Adrenal gland (tissue), 9 donors: ENCODE measurements at regions not wholly inside any gene's neighbourhood (a gene's known extent, or its start where the extent isn't known, plus 50 kb on each side); places are given as distances from the start of the nearest gene placed in this dataset.
"Not testable (repeated sequence)": the region's sequence is repeated elsewhere in the genome, so short reads cannot be mapped to it uniquely, and the experiment has no call there.

Experiments
- DNase-seq, 7 donors: peaks; one replicate each; pipeline ENCODE4 v3.0.0-alpha.2; 2019 to 2020
- H3K27ac ChIP-seq, 5 donors: fragments of 200-600 bp; sonication (generic) in 4 of 5; 1 replicate in 3 of 5; 2 replicates in 2 of 5; pipeline versions ENCODE4 v1.5.1 to v1.8.0; 2016 to 2020; ENCODE audit warnings: mild to moderate bottlenecking in 1 of 5
- H3K27me3 ChIP-seq: fragments of 200-600 bp; 2 replicates; pipeline ENCODE4 v1.8.0; 2021
- H3K36me3 ChIP-seq, 2 donors: fragments of 200-600 bp; replicated peaks in 1 of 2; 1 replicate in 1 of 2; 2 replicates in 1 of 2; pipeline versions ENCODE4 v1.5.1 to v1.8.0; 2018 to 2022
- H3K4me1 ChIP-seq, 2 donors: fragments of 200-600 bp; replicated peaks in 1 of 2; 1 replicate in 1 of 2; 2 replicates in 1 of 2; pipeline versions ENCODE4 v1.5.1 to v1.8.0; 2018 to 2021
- H3K4me3 ChIP-seq, 4 donors: fragments of 200-600 bp; sonication (generic) in 3 of 4; one replicate each; pipeline ENCODE4 v1.5.1; 2016 to 2018
- H3K9me3 ChIP-seq, 3 donors: fragments of 200-600 bp; sonication (generic) in 1 of 3; replicated peaks in 1 of 3; 1 replicate in 2 of 3; 2 replicates in 1 of 3; pipeline versions ENCODE4 v1.5.1 to v1.8.0; 2016 to 2021
- POLR2A ChIP-seq, 2 donors: fragments of 450-650 bp; IDR thresholded peaks; one replicate each; pipeline ENCODE4 v1.6.1; 2017; ENCODE audit warnings: antibody characterized with exemption in 2 of 2, mild to moderate bottlenecking in 2 of 2, moderate library complexity in 1 of 2
- WGBS, 4 donors: extraction: QIAGEN DNeasy Blood & Tissue Kit in 2 of 4; methylation state at CpG; one replicate each; pipeline versions ENCODE4 v1.1.5 to v1.1.7; 2013 to 2017; 5-methylcytosine and 5-hydroxymethylcytosine counted together
- intact Hi-C, 2 donors: fragments of 100-400 bp; cut with DNase I; formaldehyde crosslinking; loops; one replicate each; pipeline versions ENCODE4 v1.14.1 to v1.15.0; 2022 to 2023
- TF ChIP-seq, protein P1 (sequence below), 6 experiments: fragments of 450-650 bp in 4 of 6; fragments of 200-600 bp in 2 of 6; sonication (generic) in 1 of 6; IDR thresholded peaks; 1 replicate in 5 of 6; 2 replicates in 1 of 6; pipeline versions ENCODE4 v1.5.1 to v1.8.0; 2016 to 2021; ENCODE audit warnings: antibody characterized with exemption in 6 of 6, mild to moderate bottlenecking in 2 of 6, moderate library complexity in 1 of 6
- donor health status: healthy with polysubstance abuse.
- donor health status: Bipolar disorder and iron deficiency.
- donor health status: DM: yes; HTN: yes; CAD: no.
- donor health status: DM: no; HTN: no; CAD: no.
- donor health status: DM: no; HTN: no; CAD: no.

- Histone ChIP-seq H3K27ac (no peak overlapping the region), H3K27me3 (no peaks in the 10 kb centered on the region), H3K9me3 (no peaks in the 10 kb centered on the region), H3K36me3 (no peaks in the 10 kb centered on the region), H3K4me1 (peaks cover 0 to 4% of the 10 kb centered on the region in 2 donors), H3K4me3 (no peak overlapping the region)
- DNase-seq, result no peak
- WGBS, 4 donors, result 80 to 90% (median 85%) methylated on average over 5 of the region's 5 CpGs
- intact Hi-C loops, result no loop called here
- TF ChIP-seq, protein P1, sequence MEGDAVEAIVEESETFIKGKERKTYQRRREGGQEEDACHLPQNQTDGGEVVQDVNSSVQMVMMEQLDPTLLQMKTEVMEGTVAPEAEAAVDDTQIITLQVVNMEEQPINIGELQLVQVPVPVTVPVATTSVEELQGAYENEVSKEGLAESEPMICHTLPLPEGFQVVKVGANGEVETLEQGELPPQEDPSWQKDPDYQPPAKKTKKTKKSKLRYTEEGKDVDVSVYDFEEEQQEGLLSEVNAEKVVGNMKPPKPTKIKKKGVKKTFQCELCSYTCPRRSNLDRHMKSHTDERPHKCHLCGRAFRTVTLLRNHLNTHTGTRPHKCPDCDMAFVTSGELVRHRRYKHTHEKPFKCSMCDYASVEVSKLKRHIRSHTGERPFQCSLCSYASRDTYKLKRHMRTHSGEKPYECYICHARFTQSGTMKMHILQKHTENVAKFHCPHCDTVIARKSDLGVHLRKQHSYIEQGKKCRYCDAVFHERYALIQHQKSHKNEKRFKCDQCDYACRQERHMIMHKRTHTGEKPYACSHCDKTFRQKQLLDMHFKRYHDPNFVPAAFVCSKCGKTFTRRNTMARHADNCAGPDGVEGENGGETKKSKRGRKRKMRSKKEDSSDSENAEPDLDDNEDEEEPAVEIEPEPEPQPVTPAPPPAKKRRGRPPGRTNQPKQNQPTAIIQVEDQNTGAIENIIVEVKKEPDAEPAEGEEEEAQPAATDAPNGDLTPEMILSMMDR (IDR thresholded peaks at IDR 0.05), result no peak
- TF ChIP-seq POLR2A (IDR thresholded peaks at IDR 0.05), result no peak
These were observed 109.9 kb upstream of the SYNCRIP start for GRCh38 chr6:85752602-85753001.

DNA sequence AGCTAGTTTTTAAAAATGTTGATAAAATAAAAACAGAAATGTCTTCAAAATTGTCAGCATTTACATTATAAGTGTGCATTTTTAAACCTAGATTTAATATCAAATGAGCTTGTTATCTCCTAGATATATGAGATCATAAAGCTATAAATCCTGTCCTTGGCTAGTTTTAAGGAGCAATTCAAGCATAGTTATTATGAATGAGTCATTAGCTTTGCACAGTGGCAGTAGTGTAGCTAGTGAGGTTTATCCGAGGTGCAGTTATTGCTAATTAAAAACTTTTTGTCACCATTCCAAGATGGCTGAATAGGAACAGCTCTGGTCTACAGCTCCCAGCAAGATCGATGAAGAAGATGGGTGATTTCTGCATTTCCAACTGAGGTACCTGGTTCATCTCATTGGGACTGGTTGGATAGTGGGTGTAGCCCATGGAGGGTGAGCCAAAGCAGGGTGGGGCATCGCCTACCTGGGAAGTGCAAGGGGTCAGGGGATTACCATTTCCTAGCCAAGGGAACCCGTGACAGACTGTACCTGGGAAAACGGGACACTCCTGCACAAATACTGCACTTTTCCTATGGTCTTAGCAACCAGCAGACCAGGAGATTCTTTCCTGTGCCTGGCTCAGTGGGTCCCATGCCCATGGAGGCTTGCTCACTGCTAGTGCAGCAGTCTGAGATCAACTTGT is 108.8 kb upstream of the SYNCRIP start:
- Histone ChIP-seq H3K36me3 (no peaks in the 10 kb centered on the region), H3K9me3 (no peaks in the 10 kb centered on the region), H3K27me3 (no peaks in the 10 kb centered on the region), H3K4me3 (no peak overlapping the region), H3K27ac (no peak overlapping the region), H3K4me1 (peaks cover 0 to 6% of the 10 kb centered on the region in 2 donors)
- DNase-seq, result no peak
- intact Hi-C loops, result no loop called here
- TF ChIP-seq POLR2A (IDR thresholded peaks at IDR 0.05), result no peak
- WGBS, 4 donors, result 65 to 83% (median 77%) methylated on average over 5 of the region's 5 CpGs

GRCh38 chr6:85750146-85750545 is 107.5 kb upstream of the SYNCRIP start:
- H3K27ac ChIP-seq, H3K4me3 ChIP-seq, intact Hi-C loops, DNase-seq, H3K4me1 ChIP-seq, H3K27me3 ChIP-seq, H3K9me3 ChIP-seq, H3K36me3 ChIP-seq: not testable (repeated sequence)
- WGBS, 4 donors, result 89 to 96% (median 94%) methylated on average over 2 of the region's 2 CpGs

DNA sequence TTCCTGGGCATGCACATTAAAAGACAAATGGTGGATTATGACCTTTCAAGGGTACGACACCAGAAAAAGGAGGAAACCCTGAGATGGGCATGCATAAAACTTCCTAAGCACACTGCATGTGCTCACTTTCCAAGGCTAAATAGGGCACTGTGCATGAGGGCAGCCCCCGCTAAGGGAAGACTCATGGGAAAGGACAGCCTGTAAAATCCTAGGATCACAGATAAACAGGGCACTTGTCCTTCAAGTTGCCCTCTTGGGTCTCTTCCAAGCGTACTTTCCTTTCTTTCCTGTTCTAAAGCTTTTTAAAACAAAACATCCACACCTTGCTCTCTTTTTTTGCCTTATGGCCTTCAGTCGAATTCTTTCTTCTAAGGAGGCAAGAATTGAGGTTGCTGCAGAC is 106.5 kb upstream of the SYNCRIP start:
- Histone ChIP-seq H3K36me3 (no peaks in the 10 kb centered on the region), H3K4me1 (peaks cover 0 to 6% of the 10 kb centered on the region in 2 donors), H3K4me3 (no peak overlapping the region), H3K27ac (no peak overlapping the region), H3K27me3 (no peaks in the 10 kb centered on the region), H3K9me3 (no peaks in the 10 kb centered on the region)
- TF ChIP-seq, protein P1 (IDR thresholded peaks at IDR 0.05), result no peak
- TF ChIP-seq POLR2A (IDR thresholded peaks at IDR 0.05), result no peak
- WGBS, 4 donors, result 41 to 62% (median 52%) methylated on average over 4 of the region's 4 CpGs
- intact Hi-C loops, result no loop called here
- DNase-seq, result no peak

GRCh38 chr6:85747666-85748065 is 105.0 kb upstream of the SYNCRIP start:
- no peak overlapping the region for H3K4me3 ChIP-seq
- no peak overlapping the region for H3K27ac ChIP-seq
- 29 to 40% (median 36%) methylated on average over 1 of the region's 1 CpG for WGBS, 4 donors

More at GRCh38 chr6:85747666-85748065, 105.0 kb upstream of the SYNCRIP start:
- TF ChIP-seq POLR2A (IDR thresholded peaks at IDR 0.05), result no peak
- TF ChIP-seq, protein P1 (IDR thresholded peaks at IDR 0.05), result no peak
- intact Hi-C loops, result no loop called here
- no peaks in the 10 kb centered on the region for H3K9me3 ChIP-seq
- no peaks in the 10 kb centered on the region for H3K27me3 ChIP-seq
- DNase-seq, result no peak
- peaks cover 0 to 6% of the 10 kb centered on the region in 2 donors for H3K4me1 ChIP-seq
- H3K36me3 ChIP-seq, result no peaks in the 10 kb centered on the region
